GM12892 (cell line): ENCODE measurements at regions not wholly inside any gene's neighbourhood (a gene's known extent, or its start where the extent isn't known, plus 50 kb on each side); places are given as distances from the start of the nearest gene placed in this dataset.

Experiments used
- POLR2A ChIP-seq: IDR thresholded peaks from 2 replicates; pipeline ENCODE4 v1.6.1; 2011; ENCODE audit warnings: low read depth, low read length, control low read depth
- POLR2AphosphoS5 ChIP-seq: IDR thresholded peaks from 2 replicates; pipeline ENCODE4 v1.6.1; 2011; ENCODE audit warnings: low read depth, low read length, control low read depth
- TAF1 ChIP-seq: IDR thresholded peaks from 2 replicates; pipeline ENCODE4 v1.6.1; 2011; ENCODE audit warnings: low read depth, mild to moderate bottlenecking, control low read depth, low read length, borderline replicate concordance

- TF ChIP-seq POLR2AphosphoS5 (no peak), POLR2A (no peak), TAF1 (no peak)
These were observed 146.5 kb upstream of the PCDH18 start for GRCh38 chr4:137678796-137679195.
